B cell (primary cell): ENCODE measurements at regions not wholly inside any gene's neighbourhood (a gene's known extent, or its start where the extent isn't known, plus 50 kb on each side); places are given as distances from the start of the nearest gene placed in this dataset.

ENCODE experiments used
- EZH2 ChIP-seq: IDR thresholded peaks from 2 replicates; pipeline ENCODE4 v1.6.1; 2012; ENCODE audit warnings: borderline replicate concordance, low read depth, mild to moderate bottlenecking, moderate library complexity, low read length; ENCODE audit not compliant: insufficient read depth, poor library complexity, severe bottlenecking
- TF ChIP-seq, protein P1 (sequence below): fragments of 200-600 bp; IDR thresholded peaks from one replicate; pipeline ENCODE4 v1.8.0; 2022; ENCODE audit warnings: antibody characterized with exemption, mild to moderate bottlenecking

DNA sequence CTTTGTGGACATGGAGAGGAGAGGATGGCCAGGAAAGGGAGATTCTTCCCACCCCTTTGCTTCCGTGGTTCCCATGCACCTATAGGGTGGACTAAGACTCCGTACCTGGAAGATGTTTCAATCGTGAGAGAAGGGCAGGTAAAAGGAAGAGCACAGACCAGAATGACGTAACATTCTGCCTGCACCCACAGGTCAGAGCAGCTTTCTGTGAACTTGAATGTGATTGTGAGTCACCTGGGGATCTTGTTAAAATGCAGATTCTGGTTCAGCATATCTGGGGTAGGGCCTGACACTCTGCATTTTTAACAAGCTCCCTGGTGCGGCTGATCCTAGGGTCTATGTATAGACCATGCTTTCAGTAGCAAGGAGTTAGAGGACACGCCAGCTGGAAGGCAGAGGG is 164.1 kb upstream of the SGK1 start:
- TF ChIP-seq, protein P1, sequence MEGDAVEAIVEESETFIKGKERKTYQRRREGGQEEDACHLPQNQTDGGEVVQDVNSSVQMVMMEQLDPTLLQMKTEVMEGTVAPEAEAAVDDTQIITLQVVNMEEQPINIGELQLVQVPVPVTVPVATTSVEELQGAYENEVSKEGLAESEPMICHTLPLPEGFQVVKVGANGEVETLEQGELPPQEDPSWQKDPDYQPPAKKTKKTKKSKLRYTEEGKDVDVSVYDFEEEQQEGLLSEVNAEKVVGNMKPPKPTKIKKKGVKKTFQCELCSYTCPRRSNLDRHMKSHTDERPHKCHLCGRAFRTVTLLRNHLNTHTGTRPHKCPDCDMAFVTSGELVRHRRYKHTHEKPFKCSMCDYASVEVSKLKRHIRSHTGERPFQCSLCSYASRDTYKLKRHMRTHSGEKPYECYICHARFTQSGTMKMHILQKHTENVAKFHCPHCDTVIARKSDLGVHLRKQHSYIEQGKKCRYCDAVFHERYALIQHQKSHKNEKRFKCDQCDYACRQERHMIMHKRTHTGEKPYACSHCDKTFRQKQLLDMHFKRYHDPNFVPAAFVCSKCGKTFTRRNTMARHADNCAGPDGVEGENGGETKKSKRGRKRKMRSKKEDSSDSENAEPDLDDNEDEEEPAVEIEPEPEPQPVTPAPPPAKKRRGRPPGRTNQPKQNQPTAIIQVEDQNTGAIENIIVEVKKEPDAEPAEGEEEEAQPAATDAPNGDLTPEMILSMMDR, result no peak
- no peak for TF ChIP-seq EZH2
